GM18505 (cell line): ENCODE measurements at regions not wholly inside any gene's neighbourhood (a gene's known extent, or its start where the extent isn't known, plus 50 kb on each side); places are given as distances from the start of the nearest gene placed in this dataset.

ENCODE experiments used
- ATAC-seq: cut with Tn5 transposase; IDR thresholded peaks from one replicate; pipeline ENCODE4 v1.9.1; 2021; ENCODE audit not compliant: unreplicated experiment
- POLR2A ChIP-seq: IDR thresholded peaks from 4 replicates; pipeline ENCODE4 v1.6.1; 2011; ENCODE audit warnings: borderline replicate concordance; ENCODE audit not compliant: insufficient read depth, insufficient read length; ENCODE audit errors: extremely low read depth

GRCh38 chr14:97527993-97528392, 730.8 kb downstream of the VRK1 start:
- TF ChIP-seq POLR2A = no peak
- no peak for ATAC-seq

- no peak for ATAC-seq
- TF ChIP-seq POLR2A = no peak
Measured at GRCh38 chr14:97532052-97532451, 734.9 kb downstream of the VRK1 start.

- no peak for ATAC-seq
- TF ChIP-seq POLR2A = no peak
Measured at GRCh38 chr14:97536421-97536820, 739.2 kb downstream of the VRK1 start.

- no peak for ATAC-seq
- TF ChIP-seq POLR2A = no peak
Measured at GRCh38 chr14:97538749-97539410, 741.7 kb downstream of the VRK1 start.

GRCh38 chr14:97539411-97539795, 742.2 kb downstream of the VRK1 start:
- ATAC-seq = no peak
- no peak for TF ChIP-seq POLR2A

- no peak for ATAC-seq
Measured at GRCh38 chr14:97539884-97540283, 742.7 kb downstream of the VRK1 start.

GRCh38 chr14:97543221-97543620, 746.0 kb downstream of the VRK1 start:
- no peak for ATAC-seq
- no peak for TF ChIP-seq POLR2A

More at GRCh38 chr14:97539884-97540283, 742.7 kb downstream of the VRK1 start:
- no peak for TF ChIP-seq POLR2A

- no peak for ATAC-seq
- TF ChIP-seq POLR2A = no peak
Measured at GRCh38 chr14:97543816-97544215, 746.6 kb downstream of the VRK1 start.

- no peak for ATAC-seq
- no peak for TF ChIP-seq POLR2A
Measured at GRCh38 chr14:97544571-97544970, 747.4 kb downstream of the VRK1 start.

- no peak for ATAC-seq
Measured at GRCh38 chr14:97546491-97547230, 749.5 kb downstream of the VRK1 start.

GRCh38 chr14:97550463-97550862, 753.3 kb downstream of the VRK1 start:
- no peak for ATAC-seq
- TF ChIP-seq POLR2A = no peak

More at GRCh38 chr14:97546491-97547230, 749.5 kb downstream of the VRK1 start:
- no peak for TF ChIP-seq POLR2A

- TF ChIP-seq POLR2A = no peak
- no peak for ATAC-seq
Measured at GRCh38 chr14:97554597-97554996, 757.4 kb downstream of the VRK1 start.

GRCh38 chr14:97564334-97564733, 767.2 kb downstream of the VRK1 start:
- ATAC-seq = no peak
- no peak for TF ChIP-seq POLR2A

GRCh38 chr14:97571201-97571600, 774.0 kb downstream of the VRK1 start:
- no peak for TF ChIP-seq POLR2A
- ATAC-seq = no peak
